Right lobe of liver (tissue), 4 donors: ENCODE measurements at regions not wholly inside any gene's neighbourhood (a gene's known extent, or its start where the extent isn't known, plus 50 kb on each side); places are given as distances from the start of the nearest gene placed in this dataset.

Source experiments
- POLR2A ChIP-seq: fragments of 450-650 bp; IDR thresholded peaks from one replicate; pipeline ENCODE4 v1.6.1; 2017; ENCODE audit warnings: antibody characterized with exemption, mild to moderate bottlenecking
- TF ChIP-seq, protein P1 (sequence below), 4 donors: fragments of 200-600 bp in 3 of 4; fragments of 450-650 bp in 1 of 4; IDR thresholded peaks; one replicate each; pipeline versions ENCODE4 v1.5.1 to v1.8.0; 2016 to 2022; ENCODE audit warnings: antibody characterized with exemption in 4 of 4, mild to moderate bottlenecking in 2 of 4
- donor health status: DM: no; HTN: no; CAD: no.
- donor health status: DM: no; HTN: no; CAD: no.
- donor health status: DM: no; HTN: yes; CAD: no.

DNA sequence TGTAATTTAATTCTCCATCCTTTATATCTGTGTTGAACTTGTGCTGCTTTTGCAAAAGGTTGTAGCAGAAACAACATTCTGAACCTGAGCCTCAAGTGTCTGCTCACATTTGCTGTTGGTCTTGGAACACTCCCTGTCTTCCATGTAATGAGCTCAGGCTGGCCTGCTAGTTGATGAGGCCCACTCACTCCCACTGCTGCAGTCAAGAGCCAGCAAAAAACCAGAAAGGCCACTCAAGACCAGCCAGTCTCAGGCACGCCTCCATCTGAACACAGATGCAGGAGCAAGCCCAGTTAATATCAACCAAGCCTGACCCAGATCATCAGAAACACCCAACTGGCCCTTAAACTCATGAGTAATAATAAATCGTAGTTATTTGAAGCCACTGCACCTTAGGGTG is 342.2 kb upstream of the NFIA start:
- TF ChIP-seq, protein P1, sequence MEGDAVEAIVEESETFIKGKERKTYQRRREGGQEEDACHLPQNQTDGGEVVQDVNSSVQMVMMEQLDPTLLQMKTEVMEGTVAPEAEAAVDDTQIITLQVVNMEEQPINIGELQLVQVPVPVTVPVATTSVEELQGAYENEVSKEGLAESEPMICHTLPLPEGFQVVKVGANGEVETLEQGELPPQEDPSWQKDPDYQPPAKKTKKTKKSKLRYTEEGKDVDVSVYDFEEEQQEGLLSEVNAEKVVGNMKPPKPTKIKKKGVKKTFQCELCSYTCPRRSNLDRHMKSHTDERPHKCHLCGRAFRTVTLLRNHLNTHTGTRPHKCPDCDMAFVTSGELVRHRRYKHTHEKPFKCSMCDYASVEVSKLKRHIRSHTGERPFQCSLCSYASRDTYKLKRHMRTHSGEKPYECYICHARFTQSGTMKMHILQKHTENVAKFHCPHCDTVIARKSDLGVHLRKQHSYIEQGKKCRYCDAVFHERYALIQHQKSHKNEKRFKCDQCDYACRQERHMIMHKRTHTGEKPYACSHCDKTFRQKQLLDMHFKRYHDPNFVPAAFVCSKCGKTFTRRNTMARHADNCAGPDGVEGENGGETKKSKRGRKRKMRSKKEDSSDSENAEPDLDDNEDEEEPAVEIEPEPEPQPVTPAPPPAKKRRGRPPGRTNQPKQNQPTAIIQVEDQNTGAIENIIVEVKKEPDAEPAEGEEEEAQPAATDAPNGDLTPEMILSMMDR (IDR thresholded peaks at IDR 0.05) = no peak
- no peak for TF ChIP-seq POLR2A
